ENCODE measurements at regions not wholly inside any gene's neighbourhood (a gene's known extent, or its start where the extent isn't known, plus 50 kb on each side); places are given as distances from the start of the nearest gene placed in this dataset.

GRCh38 chr7:136293841-136294391 is 316.8 kb upstream of the MTPN start (continued):
- TF ChIP-seq HNF4G (IDR thresholded peaks at IDR 0.05), result no peak
- TF ChIP-seq NR2F2 (IDR thresholded peaks at IDR 0.05), result no peak

DNA sequence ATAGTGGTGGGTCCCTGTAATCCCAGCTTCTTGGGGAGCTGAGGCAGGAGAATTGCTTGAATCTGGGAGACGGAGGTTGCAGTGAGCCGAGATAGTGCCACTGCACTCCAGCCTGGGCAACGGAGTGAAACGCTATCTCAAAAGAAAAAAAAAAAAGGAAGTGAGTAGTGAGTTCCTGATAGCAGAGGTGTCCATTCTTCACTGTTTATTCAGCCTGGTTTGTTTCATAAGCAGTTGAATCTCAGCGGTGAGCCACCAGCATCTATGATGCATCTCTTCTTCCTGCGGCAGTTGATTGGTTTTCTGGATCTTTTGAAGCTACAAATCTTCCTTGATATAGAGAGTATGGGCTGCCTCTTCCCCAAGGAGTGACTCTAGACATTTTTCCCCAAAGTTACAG is 316.1 kb upstream of the MTPN start:
- no peaks in the 10 kb centered on the region for H3K9me3 ChIP-seq (ENCODE audit: control insufficient read depth in 4 of 4, low read length in 3 of 4)
- no peak for TF ChIP-seq ZBTB33 (IDR thresholded peaks at IDR 0.05)
- no peak for TF ChIP-seq ATF3 (IDR thresholded peaks at IDR 0.05)
- TF ChIP-seq FOXA1 (IDR thresholded peaks at IDR 0.05), result no peak
- no peak for TF ChIP-seq HNF4A (conservative IDR thresholded peaks at IDR 0.05)
- TF ChIP-seq GABPA (IDR thresholded peaks at IDR 0.05 in 1 of 2, conservative IDR thresholded peaks at IDR 0.05 in 1 of 2), result no peak
- TF ChIP-seq YY1 (IDR thresholded peaks at IDR 0.05), result no peak
- TF ChIP-seq, protein P1, sequence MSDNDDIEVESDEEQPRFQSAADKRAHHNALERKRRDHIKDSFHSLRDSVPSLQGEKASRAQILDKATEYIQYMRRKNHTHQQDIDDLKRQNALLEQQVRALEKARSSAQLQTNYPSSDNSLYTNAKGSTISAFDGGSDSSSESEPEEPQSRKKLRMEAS (IDR thresholded peaks at IDR 0.05), result no peak
- TF ChIP-seq EGR1 (IDR thresholded peaks at IDR 0.05; ENCODE audit: low read depth in 2 of 2), result no peak
- no peak for TF ChIP-seq NR2F2 (IDR thresholded peaks at IDR 0.05)
- TF ChIP-seq RAD21 (IDR thresholded peaks at IDR 0.05), result no peak
- no peak for TF ChIP-seq JUND (IDR thresholded peaks at IDR 0.05)
- TF ChIP-seq REST (IDR thresholded peaks at IDR 0.05), result no peak
- no peak for TF ChIP-seq HNF4G (IDR thresholded peaks at IDR 0.05)
- no peak for TF ChIP-seq TAF1 (conservative IDR thresholded peaks at IDR 0.05)
- TF ChIP-seq, protein P2, sequence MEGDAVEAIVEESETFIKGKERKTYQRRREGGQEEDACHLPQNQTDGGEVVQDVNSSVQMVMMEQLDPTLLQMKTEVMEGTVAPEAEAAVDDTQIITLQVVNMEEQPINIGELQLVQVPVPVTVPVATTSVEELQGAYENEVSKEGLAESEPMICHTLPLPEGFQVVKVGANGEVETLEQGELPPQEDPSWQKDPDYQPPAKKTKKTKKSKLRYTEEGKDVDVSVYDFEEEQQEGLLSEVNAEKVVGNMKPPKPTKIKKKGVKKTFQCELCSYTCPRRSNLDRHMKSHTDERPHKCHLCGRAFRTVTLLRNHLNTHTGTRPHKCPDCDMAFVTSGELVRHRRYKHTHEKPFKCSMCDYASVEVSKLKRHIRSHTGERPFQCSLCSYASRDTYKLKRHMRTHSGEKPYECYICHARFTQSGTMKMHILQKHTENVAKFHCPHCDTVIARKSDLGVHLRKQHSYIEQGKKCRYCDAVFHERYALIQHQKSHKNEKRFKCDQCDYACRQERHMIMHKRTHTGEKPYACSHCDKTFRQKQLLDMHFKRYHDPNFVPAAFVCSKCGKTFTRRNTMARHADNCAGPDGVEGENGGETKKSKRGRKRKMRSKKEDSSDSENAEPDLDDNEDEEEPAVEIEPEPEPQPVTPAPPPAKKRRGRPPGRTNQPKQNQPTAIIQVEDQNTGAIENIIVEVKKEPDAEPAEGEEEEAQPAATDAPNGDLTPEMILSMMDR (IDR thresholded peaks at IDR 0.05; ENCODE audit: low read depth, low read length, missing input control), result no peak
- TF ChIP-seq SP1 (IDR thresholded peaks at IDR 0.05), result no peak
- no peak for TF ChIP-seq FOXA2 (IDR thresholded peaks at IDR 0.05)
- no peak for TF ChIP-seq RXRA (IDR thresholded peaks at IDR 0.05)
- no peaks in the 10 kb centered on the region for H3K4me1 ChIP-seq (ENCODE audit: control insufficient read depth in 4 of 4, insufficient read depth in 4 of 4, low read length in 3 of 4)
- no peak overlapping the region for H3K4me3 ChIP-seq (ENCODE audit: low read depth in 1 of 3, low read length in 3 of 3)
- no peak overlapping the region for H3K9ac ChIP-seq (ENCODE audit: low read depth in 1 of 2, low read length in 2 of 2)
- 65% methylated on average over 6 of the region's 6 CpGs for whole genome bisulfite sequencing
- H3K36me3 ChIP-seq (ENCODE audit: control insufficient read depth in 4 of 4, insufficient read depth in 3 of 4, low read depth in 1 of 4, low read length in 3 of 4), result no peaks in the 10 kb centered on the region
- no peak overlapping the region for H3K27ac ChIP-seq (ENCODE audit: low read depth in 1 of 2, low read length in 2 of 2)
- H3K27me3 ChIP-seq (ENCODE audit: control insufficient read depth in 4 of 4, insufficient read depth in 4 of 4, low read length in 3 of 4), result no peaks in the 10 kb centered on the region
- no peak for DNase-seq (ENCODE audit: low spot score)

Data from liver (tissue), 8 donors.